ENCODE measurements at regions not wholly inside any gene's neighbourhood (a gene's known extent, or its start where the extent isn't known, plus 50 kb on each side); places are given as distances from the start of the nearest gene placed in this dataset.

- no peak for TF ChIP-seq CTCF (IDR thresholded peaks at IDR 0.05; ENCODE audit: borderline replicate concordance, insufficient read depth, low read depth, low read length)
- H3K4me3 ChIP-seq (ENCODE audit: low read depth, low read length) = no peak overlapping the region
These were observed 74.2 kb upstream of the FUCA2 start for GRCh38 chr6:143585716-143586115.

- no peak for TF ChIP-seq CTCF (IDR thresholded peaks at IDR 0.05; ENCODE audit: borderline replicate concordance, insufficient read depth, low read depth, low read length)
- no peak overlapping the region for H3K4me3 ChIP-seq (ENCODE audit: low read depth, low read length)
These were observed 73.7 kb upstream of the FUCA2 start for GRCh38 chr6:143585241-143585640.

- no peak for TF ChIP-seq CTCF (IDR thresholded peaks at IDR 0.05; ENCODE audit: borderline replicate concordance, insufficient read depth, low read depth, low read length)
- H3K4me3 ChIP-seq (ENCODE audit: low read depth, low read length) = no peak overlapping the region
These were observed 72.2 kb upstream of the FUCA2 start for GRCh38 chr6:143583542-143584327.

GRCh38 chr6:143581835-143582480, 70.4 kb upstream of the FUCA2 start:
- TF ChIP-seq CTCF (IDR thresholded peaks at IDR 0.05; ENCODE audit: borderline replicate concordance, insufficient read depth, low read depth, low read length) = no peak
- H3K4me3 ChIP-seq (ENCODE audit: low read depth, low read length) = no peak overlapping the region

- H3K4me3 ChIP-seq (ENCODE audit: low read depth, low read length) = no peak overlapping the region
- TF ChIP-seq CTCF (IDR thresholded peaks at IDR 0.05; ENCODE audit: borderline replicate concordance, insufficient read depth, low read depth, low read length) = no peak
These were observed 68.2 kb upstream of the FUCA2 start for GRCh38 chr6:143579703-143580102.

GRCh38 chr6:143578054-143578453, 66.5 kb upstream of the FUCA2 start:
- TF ChIP-seq CTCF (IDR thresholded peaks at IDR 0.05; ENCODE audit: borderline replicate concordance, insufficient read depth, low read depth, low read length) = no peak
- H3K4me3 ChIP-seq (ENCODE audit: low read depth, low read length) = no peak overlapping the region
